Fibroblast of villous mesenchyme (primary cell): ENCODE measurements at regions not wholly inside any gene's neighbourhood (a gene's known extent, or its start where the extent isn't known, plus 50 kb on each side); places are given as distances from the start of the nearest gene placed in this dataset.

ENCODE experiments used
- DNase-seq: peaks from one replicate; pipeline ENCODE4 v3.0.0-alpha.2; 2010; ENCODE audit warnings: low read depth
- H3K4me3 ChIP-seq: 2 replicates; pipeline ENCODE4 v1.5.1; 2011; ENCODE audit warnings: low read depth, mild to moderate bottlenecking, low read length
- CTCF ChIP-seq: IDR thresholded peaks from 2 replicates; pipeline ENCODE4 v1.5.1; 2012; ENCODE audit warnings: low read depth, mild to moderate bottlenecking, low read length; ENCODE audit not compliant: insufficient read depth

- peak; percentile 15 for TF ChIP-seq CTCF
- H3K4me3 ChIP-seq: no peak overlapping the region
- no peak for DNase-seq
These were observed 62.0 kb upstream of the THY1 start for GRCh38 chr11:119484741-119485605.

GRCh38 chr11:119483881-119484371, 61.0 kb upstream of the THY1 start:
- no peak for TF ChIP-seq CTCF
- no peak overlapping the region for H3K4me3 ChIP-seq
- no peak for DNase-seq

DNA sequence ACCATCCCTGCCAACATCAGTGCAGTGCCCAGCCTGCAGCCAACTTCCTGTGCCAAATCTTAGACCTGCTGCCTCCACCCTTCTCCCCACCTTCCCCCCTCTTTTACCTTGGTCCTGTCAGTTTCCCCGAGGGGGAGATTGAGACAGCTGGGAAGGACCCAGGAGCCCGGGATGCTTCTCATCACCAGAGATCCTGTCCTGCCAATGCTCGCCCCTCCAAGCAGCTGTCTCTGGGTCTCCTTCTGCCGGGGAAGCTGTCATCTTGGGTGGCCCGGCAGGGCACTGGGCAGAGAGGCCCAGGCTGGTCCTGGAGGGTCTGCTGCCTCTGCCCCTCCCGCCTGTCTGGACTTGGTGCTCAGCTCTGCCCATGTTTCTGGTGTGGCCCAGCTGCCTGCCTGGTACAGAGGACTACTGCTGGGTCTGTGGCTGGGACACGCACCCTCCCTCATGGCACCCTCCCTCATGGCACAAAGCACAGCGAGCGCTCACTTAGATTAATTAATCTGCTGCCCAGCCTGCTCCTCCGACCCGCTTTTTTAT, 60.4 kb upstream of the THY1 start:
- no peak overlapping the region for H3K4me3 ChIP-seq
- TF ChIP-seq CTCF: no peak
- no peak for DNase-seq

GRCh38 chr11:119482521-119483011, 59.6 kb upstream of the THY1 start:
- DNase-seq: no peak
- no peak overlapping the region for H3K4me3 ChIP-seq
- no peak for TF ChIP-seq CTCF

- H3K4me3 ChIP-seq: no peak overlapping the region
- no peak for DNase-seq
- TF ChIP-seq CTCF: no peak
These were observed 58.9 kb upstream of the THY1 start for GRCh38 chr11:119481667-119482400.

GRCh38 chr11:119481021-119481666, 58.2 kb upstream of the THY1 start:
- no peak overlapping the region for H3K4me3 ChIP-seq
- peak; percentile 95 for TF ChIP-seq CTCF
- peak; percentile 86 for DNase-seq
